KBM-7 (cell line): ENCODE measurements at regions not wholly inside any gene's neighbourhood (a gene's known extent, or its start where the extent isn't known, plus 50 kb on each side); places are given as distances from the start of the nearest gene placed in this dataset.

Experiments used
- DNase-seq: peaks from one replicate; pipeline ENCODE4 v3.0.0-alpha.2; 2015
- in situ Hi-C: fragments of 300-500 bp; cut with MboI; formaldehyde crosslinking; loops from 2 replicates; pipeline ENCODE4 v1.14.3; 2020; ENCODE audit warnings: low sequenced_read_pairs, low pct_unique_long_range_greater_than_20kb, mixed read lengths

- peak; percentile 32 for DNase-seq
- in situ Hi-C loops: no loop called here
These were observed 780.9 kb downstream of the BRD1 start for GRCh38 chr22:49046546-49047361.

GRCh38 chr22:49046000-49046545, 781.6 kb downstream of the BRD1 start:
- DNase-seq: no peak
- in situ Hi-C loops: no loop called here

- no peak for DNase-seq
- in situ Hi-C loops: no loop called here
These were observed 782.4 kb downstream of the BRD1 start for GRCh38 chr22:49045276-49045675.

GRCh38 chr22:49044776-49045175, 782.9 kb downstream of the BRD1 start:
- in situ Hi-C loops: no loop called here
- no peak for DNase-seq

- in situ Hi-C loops: no loop called here
These were observed 783.6 kb downstream of the BRD1 start for GRCh38 chr22:49044091-49044490.

GRCh38 chr22:49042877-49043859, 784.5 kb downstream of the BRD1 start:
- in situ Hi-C loops: no loop called here
- no peak for DNase-seq

More at GRCh38 chr22:49044091-49044490, 783.6 kb downstream of the BRD1 start:
- DNase-seq: no peak

- in situ Hi-C loops: no loop called here
These were observed 785.6 kb downstream of the BRD1 start for GRCh38 chr22:49042066-49042465.

GRCh38 chr22:49040754-49041467, 786.8 kb downstream of the BRD1 start:
- in situ Hi-C loops: no loop called here
- DNase-seq: no peak

More at GRCh38 chr22:49042066-49042465, 785.6 kb downstream of the BRD1 start:
- DNase-seq: no peak

GRCh38 chr22:49040111-49040510, 787.6 kb downstream of the BRD1 start:
- in situ Hi-C loops: no loop called here
- DNase-seq: no peak

- DNase-seq: no peak
- in situ Hi-C loops: no loop called here
These were observed 788.0 kb downstream of the BRD1 start for GRCh38 chr22:49039625-49040024.

- DNase-seq: no peak
- in situ Hi-C loops: no loop called here
These were observed 789.9 kb downstream of the BRD1 start for GRCh38 chr22:49037701-49038245.

GRCh38 chr22:49036513-49036912, 791.2 kb downstream of the BRD1 start:
- in situ Hi-C loops: no loop called here
- DNase-seq: no peak

GRCh38 chr22:49035818-49036457, 791.7 kb downstream of the BRD1 start:
- no peak for DNase-seq
- in situ Hi-C loops: no loop called here

- DNase-seq: no peak
- in situ Hi-C loops: no loop called here
These were observed 792.5 kb downstream of the BRD1 start for GRCh38 chr22:49034836-49035817.

- no peak for DNase-seq
- in situ Hi-C loops: no loop called here
These were observed 794.1 kb downstream of the BRD1 start for GRCh38 chr22:49033616-49034015.

- in situ Hi-C loops: no loop called here
- no peak for DNase-seq
These were observed 794.9 kb downstream of the BRD1 start for GRCh38 chr22:49032821-49033220.

GRCh38 chr22:49031746-49032330, 795.8 kb downstream of the BRD1 start:
- no peak for DNase-seq
- in situ Hi-C loops: no loop called here
